ENCODE measurements at regions not wholly inside any gene's neighbourhood (a gene's known extent, or its start where the extent isn't known, plus 50 kb on each side); places are given as distances from the start of the nearest gene placed in this dataset.

DNA sequence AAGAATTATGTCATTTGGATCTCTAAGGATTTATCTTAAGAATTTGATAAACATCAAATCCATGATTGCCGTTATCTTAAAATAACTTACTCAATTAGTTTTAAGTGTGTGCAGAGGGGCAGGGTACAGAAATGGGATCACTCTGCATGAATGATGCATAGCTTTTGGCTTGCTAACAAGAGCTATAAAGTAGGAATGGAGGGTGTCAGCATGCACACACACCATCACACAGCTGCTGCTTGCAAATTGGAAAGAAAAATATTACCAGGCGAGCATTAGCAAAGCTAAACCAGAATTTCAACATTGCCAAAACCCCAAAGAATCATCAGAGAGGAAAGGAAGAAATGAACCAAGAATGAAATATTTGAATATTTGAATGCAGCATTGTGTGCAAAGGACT, 580.6 kb downstream of the LMO7 start:
- Histone ChIP-seq H3K9me3 (no peaks in the 10 kb centered on the region), H3K4me3 (no peak overlapping the region), H3K4me1 (no peaks in the 10 kb centered on the region), H3K27me3 (no peaks in the 10 kb centered on the region), H3K27ac (no peak overlapping the region), H3K36me3 (no peaks in the 10 kb centered on the region)
- DNase-seq (ENCODE audit: low spot score in 2 of 2), result no peak
- TF ChIP-seq CTCF (IDR thresholded peaks at IDR 0.05), result no peak
- TF ChIP-seq POLR2A (IDR thresholded peaks at IDR 0.05), result no peak
- no peak for TF ChIP-seq EP300 (IDR thresholded peaks at IDR 0.05)
- 36 to 56% methylated on average over 2 of the region's 2 CpGs for WGBS, 2 donors

DNA sequence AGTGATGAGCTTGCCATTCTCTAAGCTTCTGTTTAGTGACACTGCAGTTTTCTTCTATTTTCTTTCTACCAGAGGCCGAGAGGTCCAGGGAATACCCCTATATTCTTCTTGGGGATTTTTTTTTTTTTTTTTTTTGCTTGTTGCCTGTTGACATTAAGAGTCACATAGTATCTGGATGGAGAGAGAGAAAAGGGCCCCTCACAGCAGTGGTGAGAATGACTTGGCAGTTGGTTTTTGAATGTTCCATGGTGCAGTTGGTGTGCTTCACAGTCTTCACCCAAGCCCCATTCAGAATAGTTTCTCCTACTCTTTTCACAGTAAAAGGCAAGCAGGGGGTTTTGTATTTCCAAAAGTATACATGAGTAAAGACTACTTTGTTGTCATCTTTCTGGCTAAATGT, 577.9 kb downstream of the LMO7 start:
- no peak overlapping the region for H3K27ac ChIP-seq
- H3K27me3 ChIP-seq, result no peaks in the 10 kb centered on the region
- no peak overlapping the region for H3K4me3 ChIP-seq
- no peak for TF ChIP-seq POLR2A (IDR thresholded peaks at IDR 0.05)
- TF ChIP-seq EP300 (IDR thresholded peaks at IDR 0.05), result no peak
- no peak for TF ChIP-seq CTCF (IDR thresholded peaks at IDR 0.05)
- 97 to 100% methylated on average over 1 of the region's 1 CpG for WGBS, 2 donors
- DNase-seq (ENCODE audit: low spot score in 2 of 2), result no peak
- no peaks in the 10 kb centered on the region for H3K4me1 ChIP-seq
- no peaks in the 10 kb centered on the region for H3K36me3 ChIP-seq
- no peaks in the 10 kb centered on the region for H3K9me3 ChIP-seq

- H3K27me3 ChIP-seq, result no peaks in the 10 kb centered on the region
- H3K9me3 ChIP-seq, result no peaks in the 10 kb centered on the region
- WGBS, 2 donors, result 55 to 89% methylated on average over 3 of the region's 3 CpGs
- DNase-seq (ENCODE audit: low spot score in 2 of 2), result no peak
- no peak overlapping the region for H3K27ac ChIP-seq
- H3K36me3 ChIP-seq, result no peaks in the 10 kb centered on the region
- H3K4me3 ChIP-seq, result no peak overlapping the region
- H3K4me1 ChIP-seq, result no peaks in the 10 kb centered on the region
- no peak for TF ChIP-seq CTCF (IDR thresholded peaks at IDR 0.05)
- no peak for TF ChIP-seq POLR2A (IDR thresholded peaks at IDR 0.05)
- no peak for TF ChIP-seq EP300 (IDR thresholded peaks at IDR 0.05)
Measured at GRCh38 chr13:76213423-76213904, 577.3 kb downstream of the LMO7 start.

GRCh38 chr13:76210262-76210661, 574.1 kb downstream of the LMO7 start:
- WGBS, 2 donors, result 83 to 97% methylated on average over 1 of the region's 1 CpG

More at GRCh38 chr13:76210262-76210661, 574.1 kb downstream of the LMO7 start:
- Histone ChIP-seq H3K9me3 (no peaks in the 10 kb centered on the region), H3K36me3 (no peaks in the 10 kb centered on the region), H3K4me3 (no peak overlapping the region), H3K4me1 (peaks cover 0 to 5% (median 0%) of the 10 kb centered on the region in 4 donors), H3K27me3 (no peaks in the 10 kb centered on the region), H3K27ac (no peak overlapping the region)
- TF ChIP-seq POLR2A (IDR thresholded peaks at IDR 0.05) (no peak), CTCF (IDR thresholded peaks at IDR 0.05) (no peak), EP300 (IDR thresholded peaks at IDR 0.05) (no peak)
- no peak for DNase-seq (ENCODE audit: low spot score in 2 of 2)

All from tibial nerve (tissue), 4 donors.